ENCODE measurements at regions not wholly inside any gene's neighbourhood (a gene's known extent, or its start where the extent isn't known, plus 50 kb on each side); places are given as distances from the start of the nearest gene placed in this dataset.
A peak's percentile ranks its signal among the peaks of the same experiment; 100 is the strongest.

DNA sequence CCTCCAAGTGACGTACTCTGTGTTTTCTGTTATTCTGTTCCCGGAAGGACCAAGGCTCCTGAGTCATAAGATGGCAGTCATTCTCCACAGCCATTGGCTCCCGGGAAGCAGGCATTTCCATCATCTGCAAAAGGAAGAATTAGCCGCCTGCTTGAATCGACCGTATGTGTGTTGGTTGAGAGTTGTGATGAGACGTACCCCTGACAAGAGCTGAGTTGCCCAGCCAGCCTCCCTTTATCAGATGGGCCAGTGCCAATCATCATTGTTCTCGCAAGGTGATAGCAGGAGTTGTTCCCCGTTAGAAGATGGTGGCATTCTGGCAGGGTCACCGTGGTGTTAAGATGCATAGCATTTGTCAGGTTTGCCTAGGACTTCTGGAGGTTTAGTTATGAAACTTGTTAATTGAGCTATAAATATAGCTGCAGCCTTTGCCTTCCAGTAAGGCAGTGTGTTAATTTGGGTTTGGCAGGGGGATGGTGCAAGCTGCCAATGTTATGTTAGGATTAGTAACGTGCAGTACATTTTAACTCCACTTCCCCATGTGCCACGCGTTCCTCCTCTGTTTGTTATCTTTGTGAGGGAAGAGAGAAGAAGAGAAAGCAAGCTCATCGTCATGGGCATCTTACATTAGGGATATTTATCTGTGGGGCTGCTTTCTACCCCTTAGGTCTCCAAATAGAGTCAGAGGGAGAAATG, 652.7 kb upstream of the FANCL start:
- ATAC-seq (ENCODE audit: poor library complexity) (peak; percentile 84), DNase-seq (no peak)
- intact Hi-C loops (cut with DNase I): no loop called here

DNA sequence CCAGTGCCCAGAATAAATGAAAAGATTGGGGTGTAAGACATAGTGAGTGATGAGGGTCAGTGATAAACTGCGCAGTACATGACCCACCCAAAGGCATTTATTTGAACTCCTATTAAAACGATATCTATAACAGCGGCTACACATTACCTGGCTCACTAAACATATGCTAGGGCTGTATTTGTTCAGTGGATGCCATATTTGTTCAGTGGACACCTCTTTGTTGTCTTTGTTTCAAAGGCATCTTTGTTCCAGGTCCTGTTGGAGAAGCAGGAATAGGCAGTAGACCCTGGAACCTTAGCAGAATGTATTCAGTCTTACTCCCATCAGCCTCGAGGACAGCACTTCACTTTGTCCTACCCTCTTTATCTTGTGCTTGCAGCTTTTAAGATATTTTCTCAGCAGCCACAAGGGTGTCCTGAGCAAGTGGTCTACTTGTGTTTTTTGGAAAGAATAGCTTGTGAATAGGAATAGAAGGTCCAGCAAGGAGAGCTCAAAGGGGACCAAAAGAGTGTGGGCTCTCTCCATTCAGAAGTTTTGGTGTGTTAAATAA, 650.8 kb upstream of the FANCL start:
- no peak for DNase-seq
- no peak for ATAC-seq (ENCODE audit: poor library complexity)
- intact Hi-C loops (cut with DNase I): no loop called here

DNA sequence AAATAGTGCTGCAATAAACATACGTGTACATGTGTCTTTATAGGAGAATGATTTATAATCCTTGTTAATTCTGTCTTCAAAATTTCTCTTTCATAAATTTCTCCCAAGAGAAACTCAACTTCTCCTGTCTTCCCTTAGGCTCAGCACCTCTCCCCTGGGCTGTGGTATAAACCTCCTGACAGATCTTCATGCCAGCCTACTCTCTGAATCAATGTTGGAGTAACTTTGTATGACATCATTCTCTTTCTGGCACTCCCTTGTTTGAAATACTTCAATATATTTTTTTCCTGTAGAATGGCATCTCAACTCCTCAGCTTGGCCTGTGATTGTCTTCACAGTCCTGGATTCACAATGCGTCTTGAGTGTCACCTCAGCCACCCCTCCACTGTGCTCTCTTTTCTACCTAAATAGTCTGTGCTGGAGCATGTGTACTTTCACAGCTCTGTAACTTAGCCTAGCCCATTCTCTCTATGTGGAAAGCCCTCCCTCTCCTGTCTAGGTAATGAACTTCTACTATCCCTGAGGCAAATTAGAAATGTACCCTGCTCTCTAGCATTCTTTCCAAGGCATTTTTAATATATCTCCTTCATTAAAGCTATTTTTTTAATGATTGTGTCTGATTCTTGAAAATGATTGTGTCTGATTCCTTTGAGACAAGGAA, 649.9 kb upstream of the FANCL start:
- intact Hi-C loops (cut with DNase I): no loop called here
- DNase-seq (no peak), ATAC-seq (ENCODE audit: poor library complexity) (no peak)

DNA sequence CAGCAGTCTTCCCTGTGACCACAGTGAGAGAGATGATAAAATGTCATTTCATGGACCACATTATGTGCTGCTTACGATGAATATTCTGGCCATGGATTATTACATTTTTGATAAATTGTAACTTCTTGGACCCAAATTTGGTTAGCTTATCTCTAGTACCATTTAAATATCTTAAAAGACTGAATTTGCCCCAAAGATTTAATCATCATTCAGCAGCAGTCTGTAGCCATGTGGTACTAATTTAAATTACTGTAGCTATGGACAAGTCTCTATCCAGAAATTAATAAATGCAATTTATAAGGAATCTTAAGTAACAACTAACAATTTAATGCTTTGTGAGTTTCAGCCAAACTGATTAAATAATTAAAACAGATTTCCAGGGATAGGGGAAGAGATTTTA, 644.9 kb upstream of the FANCL start:
- ATAC-seq (ENCODE audit: poor library complexity) (no peak), DNase-seq (no peak)
- intact Hi-C loops (cut with DNase I): no loop called here

DNA sequence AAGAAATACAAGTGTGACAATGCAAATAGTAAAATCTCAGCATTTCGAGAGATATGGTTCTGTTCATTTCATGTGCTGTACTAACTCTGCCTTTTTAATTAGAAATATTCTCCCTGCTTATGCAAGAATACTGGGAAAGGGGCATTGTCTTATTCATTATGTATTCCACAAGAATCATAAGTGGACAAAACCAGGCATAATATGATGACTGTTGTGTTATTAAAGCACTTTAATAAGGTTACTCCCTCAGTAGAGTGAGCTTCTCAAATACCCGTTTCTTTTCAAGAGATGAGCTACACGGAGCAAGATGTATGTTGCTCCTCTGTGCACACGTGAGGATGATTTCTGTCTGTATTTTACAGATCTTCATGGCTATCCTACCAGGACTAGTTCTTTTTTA, 638.7 kb upstream of the FANCL start:
- ATAC-seq (ENCODE audit: poor library complexity) (no peak), DNase-seq (no peak)
- intact Hi-C loops (cut with DNase I): no loop called here

DNA sequence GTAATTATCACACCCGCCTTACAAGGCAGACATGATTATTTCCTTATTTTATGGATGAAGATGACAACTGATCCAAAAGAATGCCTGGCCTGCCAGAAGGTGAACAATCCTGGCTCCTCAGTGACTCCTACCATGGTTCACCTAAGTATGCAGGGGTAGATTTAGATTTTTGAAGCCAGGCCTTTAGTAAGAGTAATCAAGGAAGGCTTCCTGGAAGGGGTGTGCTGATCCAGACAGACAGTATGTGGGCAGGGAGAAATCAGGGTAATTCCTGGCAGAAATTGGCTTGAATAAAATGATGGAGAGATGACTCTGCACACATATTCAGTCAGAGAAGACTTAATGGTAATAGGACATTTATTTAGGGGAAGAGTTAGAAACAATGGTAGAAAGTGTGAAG, 637.7 kb upstream of the FANCL start:
- ATAC-seq (ENCODE audit: poor library complexity): no peak
- no peak for DNase-seq
- intact Hi-C loops (cut with DNase I): no loop called here

DNA sequence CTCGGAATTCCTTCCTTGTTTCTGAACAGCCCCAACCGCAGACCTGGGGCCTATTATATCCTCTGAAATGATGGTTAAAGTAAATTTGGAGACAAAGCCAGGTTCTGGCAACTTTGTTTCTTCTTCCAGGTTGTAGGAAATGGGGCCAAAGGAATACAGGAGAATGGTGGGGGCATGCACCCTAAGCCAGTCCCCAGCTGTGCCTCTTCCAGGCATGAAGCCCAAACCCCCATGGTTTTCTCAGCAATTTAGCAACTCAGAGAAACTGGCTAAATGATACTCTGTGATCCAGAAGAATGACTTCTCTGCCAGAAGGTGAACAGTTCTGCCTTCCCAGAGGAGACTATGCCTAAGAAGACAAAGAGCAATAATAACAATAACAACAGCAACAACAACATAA, 635.0 kb upstream of the FANCL start:
- intact Hi-C loops (cut with DNase I): no loop called here
- DNase-seq: no peak
- no peak for ATAC-seq (ENCODE audit: poor library complexity)

DNA sequence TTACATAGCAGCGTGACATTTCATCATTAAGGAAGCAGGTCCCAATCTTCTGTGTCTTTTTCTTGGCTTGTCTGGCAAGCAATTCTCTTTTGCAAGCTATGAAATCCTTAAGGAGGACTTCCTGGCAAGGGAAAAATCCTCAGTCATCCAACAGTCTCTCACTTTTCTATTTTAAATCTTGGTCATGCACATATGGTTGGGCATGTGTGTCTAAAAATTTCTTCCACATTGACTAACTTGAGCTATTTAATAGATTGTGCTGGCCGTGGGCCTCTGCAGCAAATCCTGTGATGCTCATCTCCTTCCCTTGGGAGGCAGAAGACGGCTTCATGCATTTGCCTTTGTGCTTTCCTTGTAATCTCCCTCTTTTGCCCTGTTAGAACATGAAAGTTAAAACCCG, 634.3 kb upstream of the FANCL start:
- ATAC-seq (ENCODE audit: poor library complexity): no peak
- intact Hi-C loops (cut with DNase I): no loop called here
- DNase-seq: no peak

DNA sequence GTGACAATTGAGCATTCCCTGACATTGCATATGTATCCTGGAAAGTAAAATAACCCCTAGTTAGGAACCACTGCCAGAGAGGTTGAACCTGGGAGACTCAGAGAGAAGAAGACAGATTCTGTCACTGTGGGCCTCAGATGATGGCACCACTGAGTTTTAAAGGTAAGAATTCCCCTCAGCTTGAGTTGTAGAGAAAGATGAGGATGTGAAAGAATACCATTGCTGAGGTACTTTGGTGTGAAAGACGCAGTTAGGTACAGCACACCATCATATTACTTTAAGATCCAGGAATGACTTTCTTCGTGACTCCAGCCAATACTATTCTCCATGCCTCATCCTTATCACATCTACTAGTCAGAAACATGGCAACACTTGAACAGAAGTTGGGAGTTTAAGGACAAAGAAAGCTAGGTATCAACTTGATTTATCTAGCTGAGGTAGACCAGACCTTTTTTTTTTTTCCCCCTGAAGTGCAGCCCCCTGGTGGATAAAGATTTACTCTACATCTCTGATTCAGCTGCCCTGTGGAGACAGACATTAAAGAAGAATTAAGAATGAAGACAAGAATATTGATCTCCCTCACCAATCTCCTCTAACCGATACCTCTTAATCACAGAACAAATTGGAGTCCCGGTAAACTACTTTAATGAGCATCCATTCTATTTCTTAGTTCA, 630.5 kb upstream of the FANCL start:
- DNase-seq (no peak), ATAC-seq (ENCODE audit: poor library complexity) (no peak)
- intact Hi-C loops (cut with DNase I): no loop called here

DNA sequence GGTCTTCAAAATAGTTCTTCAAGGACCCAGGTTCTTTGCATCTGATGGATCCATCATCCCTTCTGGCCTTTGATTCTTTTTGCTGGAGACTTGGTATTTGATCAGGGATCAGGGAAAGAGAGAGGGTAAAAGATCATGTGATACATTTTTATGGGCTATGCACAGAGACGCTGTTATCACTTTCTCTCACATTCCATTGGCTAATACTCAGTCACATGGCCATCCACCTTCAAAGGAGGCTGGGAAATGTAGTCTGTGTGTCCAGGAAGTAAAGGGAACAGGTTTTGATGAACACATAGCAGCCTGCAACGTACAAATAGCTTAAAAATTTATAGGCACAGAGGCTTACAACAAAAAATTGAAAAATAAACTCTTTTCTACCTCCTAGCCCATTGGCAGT, 629.6 kb upstream of the FANCL start:
- no peak for ATAC-seq (ENCODE audit: poor library complexity)

DNA sequence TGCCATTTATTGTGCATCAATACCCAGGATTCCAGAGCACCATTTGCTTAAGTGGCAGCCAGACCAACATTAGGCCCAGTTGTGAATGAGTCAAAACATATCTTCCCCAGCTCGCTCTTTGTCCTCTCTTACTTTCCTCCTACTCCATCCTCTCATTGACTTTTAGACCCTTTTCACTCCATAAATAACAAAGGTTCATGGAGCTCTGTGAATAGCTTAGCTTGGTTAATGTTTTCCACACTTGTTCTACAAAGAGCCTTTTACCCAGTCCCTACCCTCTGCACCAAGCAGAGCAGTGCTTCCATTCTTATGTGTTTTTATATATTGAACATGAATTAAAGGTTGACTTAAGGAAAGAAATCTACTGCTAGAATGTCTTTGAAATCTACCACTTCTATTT, 625.8 kb upstream of the FANCL start:
- ATAC-seq (ENCODE audit: poor library complexity) (no peak), DNase-seq (no peak)
- intact Hi-C loops (cut with DNase I): no loop called here

More for the DNA sequence above, 629.6 kb upstream of the FANCL start:
- intact Hi-C loops (cut with DNase I): no loop called here
- no peak for DNase-seq

DNA sequence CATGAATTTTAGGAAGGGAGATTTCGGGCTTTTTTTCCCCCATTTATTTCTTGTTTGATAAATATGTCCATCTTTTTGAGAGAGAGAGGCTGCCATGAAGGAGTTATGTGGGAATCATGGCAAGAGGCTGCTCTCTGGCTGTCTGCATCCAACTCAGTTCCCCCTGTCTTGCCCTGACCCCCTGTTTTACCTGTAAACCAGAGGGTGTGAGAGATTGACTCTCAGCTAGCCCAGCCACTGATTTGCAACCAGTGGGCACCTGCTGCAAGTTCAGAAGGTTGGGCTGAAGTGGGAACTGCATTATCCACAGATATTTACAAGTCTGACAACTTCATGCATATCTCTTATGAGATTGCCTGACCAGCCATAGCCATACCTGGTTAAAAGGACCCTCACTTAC, 625.4 kb upstream of the FANCL start:
- DNase-seq: no peak
- intact Hi-C loops (cut with DNase I): no loop called here

DNA sequence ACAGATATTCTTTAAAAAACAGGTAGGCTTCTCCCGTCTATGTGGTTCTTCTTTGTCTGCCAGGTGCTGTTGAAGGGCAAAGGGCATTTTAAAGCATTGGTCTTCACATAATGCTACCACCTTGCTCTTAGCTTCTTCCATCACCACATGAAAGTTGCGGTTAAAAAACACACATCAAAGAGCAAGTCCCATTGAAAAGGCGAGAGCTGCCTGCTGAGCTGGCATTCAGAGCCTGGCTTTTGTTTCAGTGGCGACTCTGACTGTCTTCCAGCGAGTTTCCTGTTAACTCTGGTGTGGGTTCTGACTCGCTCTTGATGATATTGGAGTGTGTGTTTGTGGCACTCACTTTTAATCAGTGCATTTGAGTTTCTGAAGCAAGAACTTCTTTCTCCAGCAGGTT, 624.9 kb upstream of the FANCL start:
- no peak for DNase-seq
- intact Hi-C loops (cut with DNase I): no loop called here
- ATAC-seq (ENCODE audit: poor library complexity): no peak

More for the DNA sequence above, 625.4 kb upstream of the FANCL start:
- no peak for ATAC-seq (ENCODE audit: poor library complexity)

DNA sequence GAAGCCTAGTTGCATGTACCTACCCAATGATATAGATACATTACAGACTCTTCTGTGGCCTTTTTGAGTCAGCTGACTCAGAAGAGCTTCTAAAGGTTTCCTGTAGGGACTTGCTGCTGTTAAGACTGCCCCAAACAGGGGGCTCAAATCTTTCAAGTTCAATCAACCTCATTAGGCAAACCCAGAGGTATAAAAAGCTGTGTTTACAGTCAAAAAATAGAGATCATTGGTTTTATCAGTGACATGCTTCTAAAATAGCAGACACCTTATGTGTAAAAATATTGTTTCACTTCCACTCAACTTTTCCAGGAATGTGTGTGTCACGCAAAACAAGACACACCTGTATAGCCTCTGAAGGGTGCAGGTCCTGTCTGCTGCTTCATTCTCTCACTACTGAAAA, 624.3 kb upstream of the FANCL start:
- DNase-seq (no peak), ATAC-seq (ENCODE audit: poor library complexity) (no peak)
- intact Hi-C loops (cut with DNase I): no loop called here

DNA sequence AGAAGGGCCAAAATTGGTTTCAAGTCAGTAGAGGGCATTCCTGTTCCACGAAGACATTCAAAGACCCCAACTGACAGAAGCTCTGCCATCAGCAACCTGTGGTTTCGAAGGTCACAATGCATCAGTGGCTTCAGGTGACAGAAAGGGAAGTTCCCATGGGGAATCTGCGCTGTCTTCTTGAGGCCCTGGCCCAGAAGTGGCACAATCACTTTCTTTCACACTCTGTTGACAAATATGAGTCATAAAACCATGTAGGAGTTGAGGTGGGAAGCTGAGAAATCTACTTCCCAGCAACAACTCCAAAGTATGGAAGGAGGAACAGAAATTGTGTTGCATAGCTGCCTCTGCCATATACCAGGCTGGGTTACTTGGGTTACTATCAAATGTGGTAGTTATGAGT, 621.1 kb upstream of the FANCL start:
- no peak for ATAC-seq (ENCODE audit: poor library complexity)
- intact Hi-C loops (cut with DNase I): no loop called here

DNA sequence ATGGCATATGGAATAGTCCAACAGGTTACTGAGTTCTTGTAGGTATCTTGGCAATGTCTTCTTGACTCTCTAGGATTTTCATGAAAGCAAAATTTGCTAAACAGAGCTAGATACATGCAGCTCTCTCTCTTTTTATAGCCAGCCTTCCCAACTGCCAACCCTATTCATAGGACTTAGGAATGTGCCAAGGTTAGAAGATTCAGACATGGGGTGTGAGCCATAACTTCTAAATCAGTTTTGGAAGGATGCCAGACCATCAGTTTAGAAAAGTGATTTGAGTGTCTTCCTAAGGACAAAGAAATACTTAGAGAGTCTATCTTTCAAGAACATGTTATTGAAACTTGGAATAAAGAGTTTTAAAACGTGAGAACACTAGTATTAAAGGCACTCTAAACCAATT, 619.5 kb upstream of the FANCL start:
- DNase-seq (no peak), ATAC-seq (ENCODE audit: poor library complexity) (no peak)
- intact Hi-C loops (cut with DNase I): no loop called here

More for the DNA sequence above, 621.1 kb upstream of the FANCL start:
- no peak for DNase-seq

DNA sequence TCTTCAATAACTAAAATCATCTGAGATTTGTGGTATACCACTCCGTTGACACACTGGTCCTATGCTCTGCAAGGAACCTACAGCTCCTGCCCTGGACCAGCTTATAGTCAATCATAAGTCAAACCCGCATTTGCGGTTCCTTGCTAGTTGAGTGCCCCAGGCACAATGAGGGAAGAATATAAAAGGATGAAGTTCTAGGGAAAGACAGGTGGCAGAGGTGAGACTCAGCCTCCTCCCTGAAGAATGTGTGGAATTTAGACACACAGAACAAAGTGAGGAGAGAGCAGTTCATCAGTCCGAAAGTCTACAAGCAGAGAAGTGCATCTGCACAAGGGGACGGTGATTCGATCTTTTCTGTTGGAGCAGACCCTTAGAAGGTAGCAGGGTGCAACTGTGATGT, 615.0 kb upstream of the FANCL start:
- intact Hi-C loops (cut with DNase I): no loop called here
- DNase-seq (no peak), ATAC-seq (ENCODE audit: poor library complexity) (no peak)

DNA sequence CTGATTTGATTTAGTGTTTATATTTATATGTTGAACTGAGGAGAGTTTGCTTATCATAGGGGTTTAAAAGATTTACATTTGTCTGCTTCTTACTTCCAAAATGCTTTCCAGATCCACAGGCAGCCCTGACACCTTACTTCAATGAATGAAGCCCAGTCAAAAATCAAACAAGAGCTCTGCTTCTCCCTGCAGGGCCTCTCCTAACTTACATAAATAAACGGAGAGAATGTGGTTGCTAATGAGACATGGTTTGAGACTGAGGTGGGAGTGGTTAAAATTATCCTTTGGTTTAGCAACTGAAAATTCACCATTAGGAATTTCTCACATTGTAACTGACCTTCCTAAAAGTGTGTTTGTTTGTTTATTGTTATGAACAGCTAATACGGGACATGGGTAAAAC, 612.3 kb upstream of the FANCL start:
- intact Hi-C loops (cut with DNase I): no loop called here
- DNase-seq (no peak), ATAC-seq (ENCODE audit: poor library complexity) (no peak)

DNA sequence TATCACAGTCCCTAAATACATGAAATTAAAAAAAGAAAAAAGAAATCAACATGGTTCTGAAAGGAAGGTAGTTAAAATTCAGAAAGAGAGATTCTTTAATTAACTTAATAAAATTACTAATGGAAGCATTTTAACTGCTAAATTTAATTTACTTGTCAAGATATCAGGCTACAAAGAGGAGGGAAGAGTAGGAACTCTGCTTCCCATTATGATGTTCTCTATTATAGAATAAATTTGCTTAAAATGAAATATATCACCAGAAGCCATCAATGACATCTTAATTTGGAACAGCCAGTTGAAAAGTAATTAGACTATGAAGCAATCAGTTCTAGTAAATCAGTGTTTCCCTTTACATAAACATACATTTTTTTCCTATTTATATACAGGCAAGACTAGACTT, 611.8 kb upstream of the FANCL start:
- no peak for ATAC-seq (ENCODE audit: poor library complexity)
- intact Hi-C loops (cut with DNase I): no loop called here
- DNase-seq: no peak

DNA sequence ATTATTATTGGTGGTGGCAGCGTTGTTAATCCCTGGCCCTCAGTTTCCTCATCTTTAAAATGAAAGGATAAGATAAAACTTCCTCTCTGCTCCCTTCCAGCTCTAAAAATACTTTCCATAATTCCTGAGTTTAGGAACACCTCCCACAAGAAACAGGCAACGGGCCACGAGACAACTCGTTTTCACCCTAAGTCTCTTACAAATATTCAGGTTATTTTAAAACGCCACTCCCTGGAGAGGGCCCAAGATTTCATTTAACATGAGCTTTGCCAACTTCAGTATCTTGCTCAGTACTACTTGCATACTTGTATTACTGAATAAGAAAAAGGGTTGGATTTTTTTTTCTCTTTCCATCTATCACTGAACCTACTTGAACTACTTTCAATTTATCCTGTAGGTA, 611.1 kb upstream of the FANCL start:
- DNase-seq: no peak
- intact Hi-C loops (cut with DNase I): no loop called here
- ATAC-seq (ENCODE audit: poor library complexity): no peak

Data from Right ventricle myocardium superior (tissue), 1 donor.